ENCODE measurements at regions not wholly inside any gene's neighbourhood (a gene's known extent, or its start where the extent isn't known, plus 50 kb on each side); places are given as distances from the start of the nearest gene placed in this dataset.

DNA sequence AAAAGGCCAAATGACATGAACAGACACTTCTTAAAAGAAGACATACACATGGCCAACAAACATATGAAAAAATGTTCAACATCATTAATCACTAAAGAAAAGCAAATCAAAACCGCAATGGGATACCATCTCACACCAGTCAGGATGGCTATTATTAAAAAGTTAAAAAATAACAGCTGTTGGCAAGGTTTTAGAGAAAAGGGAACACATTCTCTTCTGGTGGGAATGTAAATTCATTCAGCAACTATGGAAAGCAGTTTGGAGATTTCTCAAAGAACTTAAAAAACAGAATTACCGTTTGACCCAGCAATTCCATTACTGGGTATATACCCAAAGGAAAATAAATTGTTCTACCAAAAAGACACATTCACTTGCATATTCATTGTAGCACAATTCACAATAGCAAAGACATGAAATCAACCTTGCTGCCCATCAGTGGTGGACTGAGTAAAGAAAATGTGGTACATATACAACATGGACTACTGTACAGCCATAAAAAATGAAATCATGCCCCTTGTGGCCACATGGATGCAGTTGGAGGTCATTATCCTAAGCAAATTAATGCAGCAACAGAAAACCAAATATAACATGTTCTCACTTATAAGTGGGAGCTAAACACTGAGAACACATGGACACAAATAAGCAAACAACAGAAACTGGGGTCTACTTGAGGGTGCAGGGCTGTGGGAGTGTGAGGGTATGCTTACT is 190.7 kb upstream of the MCTP2 start:
- TF ChIP-seq, protein P1, sequence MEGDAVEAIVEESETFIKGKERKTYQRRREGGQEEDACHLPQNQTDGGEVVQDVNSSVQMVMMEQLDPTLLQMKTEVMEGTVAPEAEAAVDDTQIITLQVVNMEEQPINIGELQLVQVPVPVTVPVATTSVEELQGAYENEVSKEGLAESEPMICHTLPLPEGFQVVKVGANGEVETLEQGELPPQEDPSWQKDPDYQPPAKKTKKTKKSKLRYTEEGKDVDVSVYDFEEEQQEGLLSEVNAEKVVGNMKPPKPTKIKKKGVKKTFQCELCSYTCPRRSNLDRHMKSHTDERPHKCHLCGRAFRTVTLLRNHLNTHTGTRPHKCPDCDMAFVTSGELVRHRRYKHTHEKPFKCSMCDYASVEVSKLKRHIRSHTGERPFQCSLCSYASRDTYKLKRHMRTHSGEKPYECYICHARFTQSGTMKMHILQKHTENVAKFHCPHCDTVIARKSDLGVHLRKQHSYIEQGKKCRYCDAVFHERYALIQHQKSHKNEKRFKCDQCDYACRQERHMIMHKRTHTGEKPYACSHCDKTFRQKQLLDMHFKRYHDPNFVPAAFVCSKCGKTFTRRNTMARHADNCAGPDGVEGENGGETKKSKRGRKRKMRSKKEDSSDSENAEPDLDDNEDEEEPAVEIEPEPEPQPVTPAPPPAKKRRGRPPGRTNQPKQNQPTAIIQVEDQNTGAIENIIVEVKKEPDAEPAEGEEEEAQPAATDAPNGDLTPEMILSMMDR (IDR thresholded peaks at IDR 0.05): no peak
- no peak for TF ChIP-seq POLR2A (IDR thresholded peaks at IDR 0.05)

Measured in testis (tissue), 2 donors.